ENCODE measurements at regions not wholly inside any gene's neighbourhood (a gene's known extent, or its start where the extent isn't known, plus 50 kb on each side); places are given as distances from the start of the nearest gene placed in this dataset.

- H3K27ac ChIP-seq: no peak overlapping the region
- H3K4me2 ChIP-seq (ENCODE audit: unreplicated experiment): no peak overlapping the region
- no peak overlapping the region for H3K9ac ChIP-seq
- H3K4me3 ChIP-seq: no peak overlapping the region
- no peaks in the 10 kb centered on the region for H3K9me3 ChIP-seq (ENCODE audit: low read depth)
- no peak overlapping the region for H2AFZ ChIP-seq
- no peaks in the 10 kb centered on the region for H3K9me2 ChIP-seq (ENCODE audit: insufficient read depth)
- no peaks in the 10 kb centered on the region for H3K79me2 ChIP-seq (ENCODE audit: insufficient read depth)
- no peaks in the 10 kb centered on the region for H3K27me3 ChIP-seq (replicated peaks; ENCODE audit: insufficient read depth)
- H3F3A ChIP-seq (ENCODE audit: insufficient read depth): no peaks in the 10 kb centered on the region
- no peaks in the 10 kb centered on the region for H4K20me1 ChIP-seq (ENCODE audit: insufficient read depth)
- DNase-seq: no peak
- 84 to 86% methylated on average over 10 of the region's 10 CpGs for WGBS, 2 experiments (ENCODE audit: low coverage in 1 of 2, low lambda C conversion rate in 2 of 2, missing lambda C conversion rate in 2 of 2)
- no peaks in the 10 kb centered on the region for H3K4me1 ChIP-seq (ENCODE audit: insufficient read depth)
- TF ChIP-seq EZH2phosphoT487 (IDR thresholded peaks at IDR 0.05; ENCODE audit: insufficient read depth, low read depth): no peak
- TF ChIP-seq EZH2 (IDR thresholded peaks at IDR 0.05; ENCODE audit: insufficient read depth, poor library complexity, severe bottlenecking): no peak
- H3K36me3 ChIP-seq (ENCODE audit: low read depth): no peaks in the 10 kb centered on the region
- in situ Hi-C loops (cut with MboI): no loop called here
These were observed 470.1 kb upstream of the NRP1 start for GRCh38 chr10:33804584-33804983.

- Histone ChIP-seq H3K4me2 (ENCODE audit: unreplicated experiment) (no peak overlapping the region), H3K4me3 (no peak overlapping the region), H3K27me3 (replicated peaks; ENCODE audit: insufficient read depth) (no peaks in the 10 kb centered on the region), H2AFZ (no peak overlapping the region), H4K20me1 (ENCODE audit: insufficient read depth) (no peaks in the 10 kb centered on the region), H3F3A (ENCODE audit: insufficient read depth) (no peaks in the 10 kb centered on the region), H3K79me2 (ENCODE audit: insufficient read depth) (no peaks in the 10 kb centered on the region), H3K27ac (no peak overlapping the region), H3K9me3 (ENCODE audit: low read depth) (no peaks in the 10 kb centered on the region), H3K9ac (no peak overlapping the region), H3K36me3 (ENCODE audit: low read depth) (no peaks in the 10 kb centered on the region), H3K4me1 (ENCODE audit: insufficient read depth) (no peaks in the 10 kb centered on the region), H3K9me2 (ENCODE audit: insufficient read depth) (no peaks in the 10 kb centered on the region)
- in situ Hi-C loops (cut with MboI): no loop called here
- 83 to 87% methylated on average over 3 of the region's 3 CpGs for WGBS, 2 experiments (ENCODE audit: low coverage in 1 of 2, low lambda C conversion rate in 2 of 2, missing lambda C conversion rate in 2 of 2)
- DNase-seq: peak; percentile 46
- TF ChIP-seq EZH2 (IDR thresholded peaks at IDR 0.05; ENCODE audit: insufficient read depth, poor library complexity, severe bottlenecking) (no peak), EZH2phosphoT487 (IDR thresholded peaks at IDR 0.05; ENCODE audit: insufficient read depth, low read depth) (no peak)
These were observed 468.8 kb upstream of the NRP1 start for GRCh38 chr10:33803248-33803647.

- no peaks in the 10 kb centered on the region for H3K79me2 ChIP-seq (ENCODE audit: insufficient read depth)
- no peak overlapping the region for H3K9ac ChIP-seq
- H3K4me1 ChIP-seq (ENCODE audit: insufficient read depth): no peaks in the 10 kb centered on the region
- no peaks in the 10 kb centered on the region for H3K27me3 ChIP-seq (replicated peaks; ENCODE audit: insufficient read depth)
- H3K9me2 ChIP-seq (ENCODE audit: insufficient read depth): no peaks in the 10 kb centered on the region
- no peaks in the 10 kb centered on the region for H4K20me1 ChIP-seq (ENCODE audit: insufficient read depth)
- H3K36me3 ChIP-seq (ENCODE audit: low read depth): no peaks in the 10 kb centered on the region
- in situ Hi-C loops (cut with MboI): no loop called here
- no peaks in the 10 kb centered on the region for H3K9me3 ChIP-seq (ENCODE audit: low read depth)
- H3K4me3 ChIP-seq: no peak overlapping the region
- DNase-seq: no peak
- no peak overlapping the region for H2AFZ ChIP-seq
- no peak overlapping the region for H3K27ac ChIP-seq
- TF ChIP-seq EZH2phosphoT487 (IDR thresholded peaks at IDR 0.05; ENCODE audit: insufficient read depth, low read depth) (no peak), EZH2 (IDR thresholded peaks at IDR 0.05; ENCODE audit: insufficient read depth, poor library complexity, severe bottlenecking) (no peak)
- 88 to 91% methylated on average over 4 of the region's 4 CpGs for WGBS, 2 experiments (ENCODE audit: low coverage in 1 of 2, low lambda C conversion rate in 2 of 2, missing lambda C conversion rate in 2 of 2)
- H3F3A ChIP-seq (ENCODE audit: insufficient read depth): no peaks in the 10 kb centered on the region
- H3K4me2 ChIP-seq (ENCODE audit: unreplicated experiment): no peak overlapping the region
These were observed 468.1 kb upstream of the NRP1 start for GRCh38 chr10:33802566-33802965.

GRCh38 chr10:33801705-33802104 is 467.2 kb upstream of the NRP1 start:
- TF ChIP-seq EZH2phosphoT487 (IDR thresholded peaks at IDR 0.05; ENCODE audit: insufficient read depth, low read depth): no peak
- no peak for TF ChIP-seq EZH2 (IDR thresholded peaks at IDR 0.05; ENCODE audit: insufficient read depth, poor library complexity, severe bottlenecking)

GRCh38 chr10:33800986-33801385 is 466.5 kb upstream of the NRP1 start:
- in situ Hi-C loops (cut with MboI): no loop called here
- Histone ChIP-seq H3K4me2 (ENCODE audit: unreplicated experiment) (no peak overlapping the region), H3K36me3 (ENCODE audit: low read depth) (no peaks in the 10 kb centered on the region), H3K27ac (no peak overlapping the region), H3F3A (ENCODE audit: insufficient read depth) (no peaks in the 10 kb centered on the region), H3K27me3 (replicated peaks; ENCODE audit: insufficient read depth) (no peaks in the 10 kb centered on the region), H3K9ac (no peak overlapping the region), H3K4me3 (no peak overlapping the region), H3K4me1 (ENCODE audit: insufficient read depth) (no peaks in the 10 kb centered on the region), H3K9me2 (ENCODE audit: insufficient read depth) (no peaks in the 10 kb centered on the region), H4K20me1 (ENCODE audit: insufficient read depth) (no peaks in the 10 kb centered on the region), H3K79me2 (ENCODE audit: insufficient read depth) (no peaks in the 10 kb centered on the region), H3K9me3 (ENCODE audit: low read depth) (no peaks in the 10 kb centered on the region), H2AFZ (no peak overlapping the region)
- no peak for TF ChIP-seq EZH2 (IDR thresholded peaks at IDR 0.05; ENCODE audit: insufficient read depth, poor library complexity, severe bottlenecking)
- DNase-seq: no peak

More at GRCh38 chr10:33801705-33802104, 467.2 kb upstream of the NRP1 start:
- Histone ChIP-seq H3K27ac (no peak overlapping the region), H3F3A (ENCODE audit: insufficient read depth) (no peaks in the 10 kb centered on the region), H3K9ac (no peak overlapping the region), H3K79me2 (ENCODE audit: insufficient read depth) (no peaks in the 10 kb centered on the region), H3K4me2 (ENCODE audit: unreplicated experiment) (no peak overlapping the region), H3K36me3 (ENCODE audit: low read depth) (no peaks in the 10 kb centered on the region), H2AFZ (no peak overlapping the region), H3K4me3 (no peak overlapping the region), H3K27me3 (replicated peaks; ENCODE audit: insufficient read depth) (no peaks in the 10 kb centered on the region), H4K20me1 (ENCODE audit: insufficient read depth) (no peaks in the 10 kb centered on the region), H3K9me3 (ENCODE audit: low read depth) (no peaks in the 10 kb centered on the region), H3K9me2 (ENCODE audit: insufficient read depth) (no peaks in the 10 kb centered on the region), H3K4me1 (ENCODE audit: insufficient read depth) (no peaks in the 10 kb centered on the region)
- in situ Hi-C loops (cut with MboI): no loop called here
- WGBS, 2 experiments (ENCODE audit: low coverage in 1 of 2, low lambda C conversion rate in 2 of 2, missing lambda C conversion rate in 2 of 2): 63 to 77% methylated on average over 2 of the region's 2 CpGs
- DNase-seq: no peak
